NCI-H2171 treated with DMSO at 0.1 percent for 48 hours (cell line): ENCODE measurements at regions not wholly inside any gene's neighbourhood (a gene's known extent, or its start where the extent isn't known, plus 50 kb on each side); places are given as distances from the start of the nearest gene placed in this dataset.
"Not testable (repeated sequence)": the region's sequence is repeated elsewhere in the genome, so short reads cannot be mapped to it uniquely, and the experiment has no call there.

ENCODE experiments used
- DNase-seq: peaks from one replicate; lab custom pipeline; 2025; lab: John Stamatoyannopoulos, UW

DNA sequence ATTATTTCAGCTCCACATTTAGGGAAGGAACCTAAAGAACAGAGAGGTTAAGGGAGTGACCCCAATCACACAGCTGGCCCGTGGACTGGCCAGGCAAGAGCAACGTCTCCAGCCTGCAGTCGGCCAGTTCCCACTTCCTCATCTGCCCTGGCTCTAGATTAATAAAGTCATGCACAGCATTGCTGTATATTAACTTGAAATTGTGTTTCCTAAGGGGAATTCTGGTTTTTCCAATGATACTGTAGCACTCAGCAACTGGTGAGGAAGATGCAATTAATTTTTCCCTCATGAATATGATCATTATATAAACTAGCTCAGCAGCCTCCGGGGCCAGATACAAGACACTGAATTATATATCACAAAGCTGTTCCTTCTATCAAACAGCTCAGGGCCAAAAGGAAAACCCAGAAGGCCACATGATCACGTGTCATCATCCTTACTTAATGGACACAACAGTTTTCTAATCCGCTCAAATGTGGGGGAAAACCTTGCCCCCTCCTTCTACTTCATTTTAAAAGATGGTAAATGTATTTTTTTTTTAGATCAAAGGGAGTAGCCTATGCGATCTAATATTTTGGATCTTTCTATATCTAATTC lies 295.3 kb upstream of the PRKCQ start:
- DNase-seq: no peak

DNA sequence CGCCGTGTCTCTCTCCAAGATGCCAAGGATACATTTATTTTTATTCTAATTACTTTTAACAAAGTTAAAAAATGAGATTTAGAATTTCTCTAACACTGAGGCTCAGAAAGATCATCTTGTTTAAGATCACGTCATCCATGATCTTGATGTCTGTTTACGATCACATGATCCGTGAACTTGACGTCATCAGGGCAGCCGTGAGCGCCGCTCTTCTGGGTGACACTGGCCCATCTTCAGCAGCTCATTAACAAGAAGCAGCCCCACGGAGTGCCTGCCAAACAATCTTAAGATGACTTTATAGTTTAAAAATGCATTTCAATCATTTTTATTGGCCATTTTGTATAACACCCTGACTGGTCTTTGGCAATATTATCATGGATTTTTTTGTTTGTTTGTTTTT lies 291.1 kb upstream of the PRKCQ start:
- no peak for DNase-seq

DNA sequence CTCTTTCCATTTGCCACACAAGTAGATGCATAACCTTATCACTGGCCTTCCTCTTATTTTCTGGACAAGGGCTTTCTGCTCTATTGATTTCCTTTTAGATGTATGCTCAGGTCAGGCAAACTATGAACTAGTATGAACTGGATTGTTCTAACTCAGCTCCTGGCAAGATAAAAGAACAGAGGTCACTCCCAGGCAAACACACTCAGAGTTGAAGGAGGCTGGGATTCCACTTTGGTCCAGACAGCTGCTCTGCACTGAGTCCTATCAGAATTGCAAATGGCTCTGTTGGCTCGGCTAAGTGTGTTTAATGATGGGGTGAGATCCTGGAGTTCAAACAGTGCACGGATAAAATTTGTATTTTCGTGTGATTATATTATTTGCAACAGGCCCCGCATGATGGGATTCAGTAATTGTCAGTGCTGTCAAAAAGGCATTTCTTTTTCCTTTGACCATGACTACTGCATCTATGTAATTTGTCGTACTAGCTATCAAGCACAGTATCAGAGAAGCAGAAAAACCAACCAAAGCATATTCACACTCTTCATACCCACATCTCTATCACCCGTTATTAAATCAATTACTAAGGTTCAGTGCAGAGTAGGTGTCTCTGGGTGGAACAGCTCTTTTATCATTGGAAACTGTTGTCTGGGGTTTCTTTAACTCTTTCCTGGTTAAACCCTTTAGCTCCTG lies 288.1 kb upstream of the PRKCQ start:
- no peak for DNase-seq

DNA sequence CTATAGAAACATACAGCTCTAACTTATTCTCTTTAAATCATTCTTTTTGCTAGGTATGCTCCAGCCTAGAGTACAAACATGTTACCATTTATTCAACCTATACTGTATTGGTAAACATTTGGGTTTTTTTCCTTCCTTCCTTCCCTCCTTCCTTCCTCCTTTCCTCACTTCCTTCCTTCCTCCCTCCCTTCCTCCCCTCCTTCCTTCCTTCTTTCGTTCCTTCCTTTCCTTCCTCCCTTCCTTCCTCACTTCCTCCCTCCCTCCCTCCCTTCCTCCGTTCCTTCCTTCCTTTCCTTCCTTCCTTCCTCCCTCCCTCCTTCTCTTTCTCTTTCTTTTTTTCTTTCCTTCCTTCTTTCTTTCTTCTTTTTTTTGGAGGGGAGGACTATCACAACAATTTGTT lies 286.7 kb upstream of the PRKCQ start:
- no peak for DNase-seq

DNA sequence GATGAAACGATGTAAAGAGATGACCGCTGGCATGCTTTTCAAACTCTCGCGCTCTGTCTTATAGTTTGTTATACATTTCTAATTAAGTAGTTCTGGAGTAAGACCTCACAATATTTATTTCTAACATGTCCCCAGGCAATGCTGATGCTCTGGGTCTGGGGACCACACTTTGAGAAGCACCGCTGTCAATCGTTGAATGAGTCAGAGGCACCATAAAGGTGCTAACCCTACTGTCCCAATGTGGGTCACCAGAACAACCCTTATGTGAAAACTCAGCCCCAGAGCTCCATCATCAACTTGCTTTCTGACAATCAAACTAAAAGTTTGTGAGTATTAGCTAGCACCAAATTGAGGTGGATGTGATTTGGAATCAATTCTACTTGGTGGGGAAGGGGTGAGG lies 284.1 kb upstream of the PRKCQ start:
- no peak for DNase-seq

DNA sequence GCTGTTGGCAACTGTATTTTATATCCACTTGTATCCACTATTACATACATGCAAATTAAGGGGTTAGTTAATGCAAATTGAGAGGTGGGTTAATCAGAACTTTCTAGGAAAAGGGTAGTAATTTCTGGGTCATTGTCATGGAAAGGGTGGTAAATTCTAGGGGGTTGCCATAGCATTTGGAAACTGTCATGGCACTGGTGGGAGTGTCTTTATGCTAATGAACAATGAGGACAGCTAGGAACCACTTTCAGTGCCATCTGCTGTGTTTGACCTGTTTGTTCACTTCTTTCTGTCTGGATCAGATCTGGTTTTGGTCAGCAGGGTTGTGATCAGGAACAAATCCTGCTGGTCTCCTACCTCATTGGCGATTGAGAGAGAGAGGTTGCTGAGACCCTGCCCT lies 283.3 kb upstream of the PRKCQ start:
- DNase-seq: no peak

DNA sequence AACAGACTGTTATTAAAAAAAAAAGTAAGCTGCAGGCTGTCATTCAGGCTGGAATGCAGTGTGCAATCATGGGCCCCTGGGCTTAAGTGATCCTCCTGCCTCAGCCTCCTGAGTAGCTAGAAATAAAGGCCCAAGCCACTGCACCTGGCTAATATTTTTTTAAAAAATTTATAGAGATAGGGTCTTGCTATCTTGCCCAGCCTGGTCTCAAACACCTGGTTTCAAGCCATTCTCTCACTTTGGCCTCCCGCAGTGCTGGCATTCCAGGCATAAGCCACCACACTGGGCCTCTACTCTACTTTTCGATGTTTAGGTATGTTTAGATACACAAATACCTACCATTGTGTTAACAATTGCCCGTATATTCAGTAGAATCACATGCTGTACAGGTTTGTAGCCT lies 270.4 kb upstream of the PRKCQ start:
- DNase-seq: no peak

DNA sequence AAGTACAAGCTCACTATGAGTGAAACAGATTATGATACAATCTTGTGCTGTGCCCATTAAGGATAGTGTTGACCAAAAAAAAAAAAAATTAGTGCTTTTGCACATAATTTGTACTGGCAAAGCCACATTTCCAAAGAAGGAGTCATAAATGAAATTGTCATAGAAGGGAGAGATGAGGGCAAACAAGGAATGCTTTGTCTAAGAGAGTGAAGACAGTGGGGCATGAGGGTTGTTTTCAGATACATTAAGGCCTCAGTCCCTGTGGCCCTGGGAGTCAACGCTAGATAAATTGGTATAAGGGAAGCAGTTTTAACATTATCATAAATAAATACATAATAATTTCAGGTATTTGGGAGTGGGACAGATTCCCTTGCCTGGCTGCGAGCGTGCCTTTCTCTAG lies 267.5 kb upstream of the PRKCQ start:
- no peak for DNase-seq

DNA sequence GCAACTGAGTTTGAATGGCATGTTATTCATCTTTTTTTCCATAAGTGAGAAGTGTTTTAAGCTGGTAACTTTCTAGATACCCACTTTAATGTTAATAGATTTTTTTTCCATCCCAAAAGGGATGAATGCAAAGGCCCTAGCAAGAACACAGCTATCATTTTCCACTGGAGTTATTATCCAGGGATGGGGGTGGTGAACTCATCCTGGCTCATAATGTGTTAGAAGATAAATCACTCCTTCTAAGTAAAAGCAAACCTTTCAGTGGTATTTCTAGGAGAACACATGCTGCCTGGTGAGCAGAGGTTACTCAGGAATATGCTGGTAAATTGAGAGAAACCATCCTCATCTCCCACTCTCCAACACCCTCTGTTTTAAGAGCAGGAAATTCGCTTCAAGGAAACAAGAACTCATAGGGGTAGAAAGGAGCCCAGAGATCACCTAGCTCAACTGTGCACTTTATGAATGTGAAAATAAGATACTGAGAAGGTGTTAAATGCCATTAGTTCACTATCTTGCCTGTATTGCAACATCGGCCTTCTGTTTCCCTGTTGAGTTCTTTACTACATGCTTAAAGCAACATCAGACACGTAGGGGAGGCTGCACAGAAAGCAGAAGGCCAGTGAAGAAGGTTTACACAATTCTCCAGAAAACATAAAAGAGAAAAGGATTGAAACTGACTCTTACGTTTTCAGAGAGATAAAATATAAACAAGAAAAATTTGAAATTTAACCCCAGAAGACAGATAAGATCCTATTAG lies 264.0 kb upstream of the PRKCQ start:
- no peak for DNase-seq

DNA sequence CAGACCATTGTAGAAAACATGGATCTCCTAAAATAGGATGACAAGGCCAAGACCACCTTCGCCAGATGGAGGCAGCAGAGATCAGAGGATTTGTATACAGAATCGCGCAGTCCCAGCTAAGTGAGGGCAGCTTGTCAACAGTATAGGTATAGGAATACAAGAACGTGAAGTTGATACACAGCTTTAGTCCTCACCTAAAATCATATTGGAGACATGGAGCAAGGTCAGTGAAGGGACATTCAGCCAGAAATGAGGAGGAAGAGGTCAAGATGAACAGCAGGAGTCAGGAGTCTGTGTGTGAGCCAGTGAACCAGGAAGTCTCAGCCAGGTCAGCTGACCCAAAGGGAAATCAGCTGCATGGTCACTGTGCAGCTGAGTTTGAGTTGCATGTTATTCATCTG lies 263.4 kb upstream of the PRKCQ start:
- DNase-seq: no peak

DNA sequence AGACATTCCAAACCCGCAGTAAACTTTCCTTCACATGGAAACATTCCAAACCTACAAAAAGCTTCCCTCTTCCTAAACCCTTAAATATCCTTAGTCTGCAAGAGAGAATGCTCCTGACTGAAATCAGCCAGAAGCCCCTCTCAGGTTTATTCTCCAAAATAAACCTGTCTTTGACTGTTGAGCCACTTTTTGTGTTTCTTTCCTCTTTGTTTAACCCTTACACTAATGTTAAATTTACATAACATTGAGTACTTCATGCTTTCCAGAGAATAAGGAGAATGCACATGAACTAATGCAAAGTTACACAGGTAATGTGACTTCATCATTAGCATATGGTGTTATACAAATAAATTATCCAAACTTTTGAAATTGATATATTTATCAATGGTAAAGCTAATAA lies 262.6 kb upstream of the PRKCQ start:
- no peak for DNase-seq

DNA sequence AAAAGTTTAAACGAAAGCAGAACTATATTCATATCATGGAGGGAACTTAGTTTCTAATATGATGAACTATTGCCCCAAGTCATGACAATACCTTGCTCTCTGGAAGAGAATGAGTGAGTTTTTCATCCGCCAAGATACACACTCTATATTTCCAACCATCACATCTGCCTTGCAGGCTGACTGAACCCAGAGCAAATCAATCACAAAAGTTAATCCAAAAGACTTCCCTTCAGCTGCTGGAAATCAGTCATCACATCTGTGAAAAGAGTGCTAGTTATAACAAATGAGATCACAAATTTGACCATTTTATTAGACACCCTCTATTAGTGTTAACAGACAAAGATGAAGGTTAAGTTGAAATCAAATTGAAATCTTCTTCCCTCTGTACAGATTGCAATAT lies 261.7 kb upstream of the PRKCQ start:
- no peak for DNase-seq

DNA sequence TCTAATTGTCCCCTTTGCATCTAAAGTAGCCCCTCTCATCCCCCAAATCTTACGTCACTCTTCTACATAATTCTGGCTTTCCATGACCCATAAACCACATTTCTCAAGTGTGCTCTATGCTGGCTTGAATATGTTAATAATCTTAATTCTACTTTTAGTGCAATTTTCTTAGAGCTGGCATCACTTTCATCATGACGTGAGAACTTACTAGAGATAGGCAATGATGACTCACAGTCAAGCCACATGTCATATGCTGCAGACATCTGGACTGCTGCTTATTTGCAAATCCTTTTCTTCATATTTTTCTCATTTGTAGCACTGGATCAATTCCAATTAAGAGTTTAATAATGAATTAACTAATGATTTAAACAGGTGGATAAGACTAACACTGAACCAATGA lies 260.7 kb upstream of the PRKCQ start:
- no peak for DNase-seq

DNA sequence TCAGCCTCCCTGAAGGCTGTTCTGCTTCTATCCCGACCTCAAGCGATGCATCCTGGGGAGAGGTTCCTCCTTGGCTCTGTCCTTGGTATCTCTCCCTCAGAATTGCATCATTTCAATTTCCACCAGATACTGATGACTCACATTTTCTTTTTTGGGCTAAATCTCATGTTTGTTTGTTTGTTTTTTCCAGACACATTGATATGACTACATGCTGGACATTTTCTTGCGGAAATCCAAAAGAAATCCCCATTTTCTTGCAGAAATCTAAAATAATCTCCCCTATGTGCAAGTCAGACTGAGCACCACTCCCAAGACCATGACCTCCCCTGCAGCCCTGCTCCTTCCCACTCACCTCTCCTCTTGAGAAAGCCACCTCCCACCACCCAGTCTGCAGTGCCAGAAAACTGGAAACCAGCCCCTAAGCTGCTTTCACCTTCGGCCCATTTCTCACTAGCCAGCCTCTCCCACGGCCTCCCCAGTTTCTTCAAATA lies 260.2 kb upstream of the PRKCQ start:
- no peak for DNase-seq

DNA sequence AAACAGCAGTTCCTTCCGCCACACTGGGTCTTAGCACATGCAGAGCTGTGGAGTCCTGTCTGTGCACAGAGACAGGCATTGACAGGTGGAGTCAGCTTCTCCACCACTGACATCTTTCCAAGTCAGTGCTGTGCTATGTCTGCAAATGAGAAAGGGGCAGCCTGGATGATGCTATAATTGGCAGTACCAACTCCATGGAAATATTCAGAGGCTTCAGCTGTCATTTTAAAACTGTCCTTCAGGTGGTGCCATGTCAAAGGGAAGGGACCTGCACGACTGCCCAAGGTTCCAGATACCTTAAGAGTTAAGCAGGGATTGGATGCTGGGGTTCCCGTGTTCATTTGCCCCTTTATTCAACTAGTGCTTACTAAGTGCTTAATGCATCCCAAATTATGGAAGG lies 258.0 kb upstream of the PRKCQ start:
- DNase-seq: no peak

DNA sequence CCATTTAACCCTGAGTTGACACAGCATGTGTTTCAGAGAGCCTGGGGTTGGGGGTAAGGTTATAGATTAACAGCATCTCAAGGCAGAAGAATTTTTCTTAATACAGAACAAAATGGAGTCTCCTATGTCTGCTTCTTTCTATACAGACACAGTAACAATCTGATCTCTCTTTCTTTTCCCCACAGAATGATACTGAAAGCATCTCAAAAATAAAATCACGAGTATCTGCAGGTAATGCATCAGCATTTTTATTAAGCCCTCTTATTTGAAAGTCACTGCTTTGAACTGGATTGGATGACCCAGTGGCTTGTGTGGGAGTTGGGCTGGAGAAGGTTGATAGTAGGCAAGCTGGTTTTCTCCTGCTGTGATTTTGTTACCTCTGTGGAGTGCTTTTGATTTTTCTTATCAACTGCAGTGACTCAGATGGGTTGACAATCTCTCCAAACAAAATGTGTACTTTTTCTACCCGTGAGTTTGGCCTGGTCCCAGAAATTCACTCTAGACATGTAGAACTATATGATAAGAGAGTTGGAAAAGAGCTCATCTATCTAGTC lies 253.5 kb upstream of the PRKCQ start:
- no peak for DNase-seq

DNA sequence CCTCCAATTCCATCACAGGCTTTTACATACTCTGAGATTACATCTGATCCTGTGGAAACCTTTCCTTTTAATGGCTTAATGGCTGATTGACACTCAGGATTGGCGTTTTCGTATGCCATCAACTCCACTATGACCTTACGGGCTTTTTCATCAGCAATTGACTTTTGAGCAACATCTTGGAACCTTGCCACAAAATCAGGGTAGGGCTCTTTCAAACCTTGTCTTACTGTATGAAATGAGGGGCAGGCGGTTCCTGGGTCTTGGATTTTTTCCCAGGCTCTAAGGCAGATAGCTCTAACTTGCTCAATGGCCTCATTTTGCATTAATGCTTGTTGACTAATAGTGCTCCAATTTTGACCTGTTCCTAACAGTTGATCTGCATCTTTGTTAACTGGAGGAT lies 250.9 kb upstream of the PRKCQ start:
- DNase-seq: not testable (repeated sequence)

DNA sequence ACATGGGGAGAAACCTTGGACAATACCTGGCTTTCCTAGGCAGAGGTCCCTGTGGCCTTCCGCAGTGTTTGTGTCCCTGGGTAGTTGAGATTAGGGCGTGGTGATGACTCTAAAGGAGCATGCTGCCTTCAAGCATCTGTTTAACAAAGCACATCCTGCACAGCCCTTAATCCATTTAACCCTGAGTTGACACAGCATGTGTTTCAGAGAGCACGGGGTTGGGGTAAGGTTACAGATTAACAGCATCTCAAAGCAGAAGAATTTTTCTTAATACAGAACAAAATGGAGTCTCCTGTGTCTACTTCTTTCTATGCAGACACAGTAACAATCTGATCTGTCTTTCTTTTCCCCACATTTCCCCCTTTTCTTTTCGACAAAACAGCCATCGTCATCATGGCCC lies 244.7 kb upstream of the PRKCQ start:
- DNase-seq: not testable (repeated sequence)

DNA sequence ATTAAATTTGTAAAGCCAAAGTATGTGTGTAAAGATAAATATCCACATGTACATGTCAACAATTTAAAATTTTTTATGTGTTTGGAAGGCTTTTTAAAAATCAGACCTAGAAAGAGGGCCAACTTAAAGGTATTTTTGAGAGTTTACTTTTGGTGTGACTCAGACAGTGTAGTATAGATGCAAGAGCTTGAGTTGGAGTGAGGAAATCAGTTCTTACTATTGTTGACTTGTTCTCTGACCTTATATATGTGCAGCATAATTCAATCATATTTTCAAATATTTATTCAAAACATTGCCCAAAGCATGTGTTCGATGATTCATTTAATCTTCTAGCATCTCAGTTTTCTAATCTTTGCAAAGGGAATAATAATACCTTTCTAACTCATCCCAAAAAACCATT lies 243.7 kb upstream of the PRKCQ start:
- DNase-seq: no peak

DNA sequence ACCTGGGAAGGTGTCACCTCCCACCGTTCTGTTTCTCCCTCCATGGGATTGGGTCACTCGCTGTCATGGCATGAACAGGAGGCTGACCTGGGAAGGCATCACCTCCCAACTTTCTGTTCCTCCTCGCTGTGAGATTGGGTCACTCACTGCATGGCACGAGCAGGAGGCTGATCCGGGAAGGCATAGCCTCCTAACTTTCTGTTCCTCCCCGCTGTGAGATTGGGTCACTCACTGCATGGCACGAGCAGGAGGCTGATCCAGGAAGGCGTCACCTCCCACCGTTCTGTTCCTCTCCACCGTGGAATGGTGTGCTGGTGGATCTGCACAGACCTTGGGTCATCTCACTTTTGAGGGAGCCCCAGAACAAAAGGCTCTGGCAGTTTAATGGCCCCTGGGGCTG lies 239.2 kb upstream of the PRKCQ start:
- DNase-seq: no peak

DNA sequence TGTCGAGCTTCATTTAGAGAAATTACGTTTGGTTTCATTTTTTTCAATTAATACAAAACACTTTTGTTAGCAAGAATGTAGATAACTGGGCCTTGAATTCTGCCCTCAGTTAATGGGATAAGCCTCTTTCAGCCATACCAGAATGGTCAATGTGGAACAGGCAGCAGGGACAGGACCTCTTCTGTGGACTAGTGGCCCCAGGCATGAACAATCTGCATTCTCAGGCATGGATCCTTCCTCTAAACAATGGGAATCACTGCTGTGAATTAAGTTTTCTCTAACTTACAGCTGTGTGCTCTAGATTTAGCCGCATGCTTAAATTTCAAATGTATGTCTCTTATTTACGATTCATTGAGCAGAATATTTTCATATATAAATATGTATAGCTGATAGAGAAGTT lies 237.7 kb upstream of the PRKCQ start:
- DNase-seq: no peak

DNA sequence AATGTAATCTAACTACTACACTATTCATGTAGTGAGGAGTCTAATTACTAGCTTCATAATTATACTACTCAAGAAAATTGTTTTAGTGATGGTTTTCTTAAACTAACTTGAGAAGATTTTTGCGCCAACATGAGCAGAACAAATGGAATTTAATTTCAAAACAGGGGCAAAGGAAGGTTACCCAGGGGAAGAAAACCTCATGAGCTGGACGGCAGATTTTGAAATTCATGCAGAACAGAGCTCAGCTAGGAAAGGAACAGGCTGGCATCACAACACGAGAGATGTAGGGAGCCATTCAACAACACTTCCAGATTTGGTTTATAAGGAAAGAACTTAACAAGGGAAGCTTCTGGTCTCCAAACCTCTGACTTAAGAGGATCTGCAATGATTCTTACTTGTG lies 235.3 kb upstream of the PRKCQ start:
- DNase-seq: no peak

DNA sequence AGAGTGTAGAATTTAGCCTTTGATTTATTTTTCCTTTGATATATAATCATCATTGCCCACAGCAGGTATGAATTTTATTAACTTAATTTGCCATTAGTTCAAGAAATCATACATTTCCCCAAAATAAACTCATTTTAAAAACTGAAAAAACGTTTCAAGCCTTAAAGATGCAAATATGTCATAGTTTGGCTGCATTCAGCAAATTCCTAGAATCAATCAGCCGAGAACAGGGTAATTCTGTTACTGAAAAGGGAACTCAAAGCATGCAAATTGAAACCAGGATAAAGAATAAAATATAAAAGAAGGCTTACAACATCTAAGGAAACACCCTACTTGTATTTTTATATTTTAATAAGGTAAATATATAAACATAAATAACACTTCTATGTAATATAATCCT lies 233.8 kb upstream of the PRKCQ start:
- DNase-seq: no peak
